ENCODE measurements at regions not wholly inside any gene's neighbourhood (a gene's known extent, or its start where the extent isn't known, plus 50 kb on each side); places are given as distances from the start of the nearest gene placed in this dataset.
A peak's percentile ranks its signal among the peaks of the same experiment; 100 is the strongest.

GRCh38 chr20:61135968-61136367 is 116.1 kb upstream of the CDH4 start:
- no peak for DNase-seq
- H3K36me3 ChIP-seq (ENCODE audit: control insufficient read depth, insufficient read depth, low read length), result no peaks in the 10 kb centered on the region
- H3K27me3 ChIP-seq (ENCODE audit: control insufficient read depth, insufficient read depth, low read length, poor library complexity, severe bottlenecking), result peaks cover 27% of the 10 kb centered on the region
- Mint-ChIP-seq H3K27me3 (ENCODE audit: insufficient read depth) (peaks cover 95% of the 10 kb centered on the region), H3K36me3 (ENCODE audit: low read depth) (no peaks in the 10 kb centered on the region), H3K27ac (no peak overlapping the region), H3K4me3 (no peak overlapping the region), H3K4me1 (peaks cover 12% of the 10 kb centered on the region), H3K9me3 (no peaks in the 10 kb centered on the region)
- H3K4me1 ChIP-seq (ENCODE audit: control insufficient read depth, insufficient read depth, low read length), result peaks cover 6% of the 10 kb centered on the region
- H3K27ac ChIP-seq (ENCODE audit: low read depth, low read length), result peak overlapping the region; percentile 45
- 44 to 51% methylated on average over 15 of the region's 15 CpGs for WGBS, 2 experiments (ENCODE audit: insufficient coverage in 1 of 2, insufficient read length in 1 of 2)
- no peak overlapping the region for H3K9ac ChIP-seq (ENCODE audit: extremely low read depth, low read length, poor library complexity, severe bottlenecking)
- no peak for TF ChIP-seq CTCF (conservative IDR thresholded peaks at IDR 0.05)
- H3K9me3 ChIP-seq (ENCODE audit: control insufficient read depth, low read length), result no peaks in the 10 kb centered on the region
- H3K4me3 ChIP-seq (ENCODE audit: low read length), result no peak overlapping the region

DNA sequence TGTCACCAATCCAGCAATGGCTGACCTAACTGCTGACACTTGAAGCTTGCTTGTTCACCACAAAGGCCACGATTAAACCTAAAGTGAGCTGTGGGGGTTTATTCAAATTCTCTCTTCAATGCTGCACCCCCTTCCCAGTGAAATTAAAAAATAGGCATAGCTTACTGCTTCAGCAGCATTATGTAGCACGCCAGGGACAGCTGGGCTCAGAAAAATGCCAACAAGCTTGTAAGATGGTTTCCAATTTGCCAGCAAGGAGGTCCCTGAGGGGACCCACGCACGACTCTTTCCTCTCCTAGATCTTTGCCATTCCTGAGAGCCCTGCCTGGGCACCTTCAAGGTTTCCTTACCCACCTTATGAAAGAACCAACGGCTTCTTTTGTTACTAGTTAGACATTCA is 113.5 kb upstream of the CDH4 start:
- Histone ChIP-seq H3K9me3 (ENCODE audit: control insufficient read depth, low read length) (no peaks in the 10 kb centered on the region), H3K36me3 (ENCODE audit: control insufficient read depth, insufficient read depth, low read length) (no peaks in the 10 kb centered on the region), H3K27ac (ENCODE audit: low read depth, low read length) (no peak overlapping the region), H3K9ac (ENCODE audit: extremely low read depth, low read length, poor library complexity, severe bottlenecking) (no peak overlapping the region), H3K4me3 (ENCODE audit: low read length) (no peak overlapping the region), H3K27me3 (ENCODE audit: control insufficient read depth, insufficient read depth, low read length, poor library complexity, severe bottlenecking) (peaks cover 27% of the 10 kb centered on the region), H3K4me1 (ENCODE audit: control insufficient read depth, insufficient read depth, low read length) (peaks cover 6% of the 10 kb centered on the region)
- peaks cover 12% of the 10 kb centered on the region for H3K4me1 Mint-ChIP-seq
- H3K36me3 Mint-ChIP-seq (ENCODE audit: low read depth), result no peaks in the 10 kb centered on the region
- TF ChIP-seq CTCF (conservative IDR thresholded peaks at IDR 0.05), result no peak
- 85 to 87% methylated on average over 4 to 5 of the region's 5 CpGs for WGBS, 2 experiments (ENCODE audit: insufficient coverage in 1 of 2, insufficient read length in 1 of 2)
- H3K9me3 Mint-ChIP-seq, result no peaks in the 10 kb centered on the region
- DNase-seq, result no peak
- H3K4me3 Mint-ChIP-seq, result no peak overlapping the region
- no peak overlapping the region for H3K27ac Mint-ChIP-seq
- H3K27me3 Mint-ChIP-seq (ENCODE audit: insufficient read depth), result peaks cover 87% of the 10 kb centered on the region

- H3K36me3 ChIP-seq (ENCODE audit: control insufficient read depth, insufficient read depth, low read length), result no peaks in the 10 kb centered on the region
- Mint-ChIP-seq H3K27me3 (ENCODE audit: insufficient read depth) (peaks cover 87% of the 10 kb centered on the region), H3K9me3 (no peaks in the 10 kb centered on the region), H3K36me3 (ENCODE audit: low read depth) (no peaks in the 10 kb centered on the region), H3K4me3 (no peak overlapping the region), H3K4me1 (peaks cover 12% of the 10 kb centered on the region), H3K27ac (no peak overlapping the region)
- no peak for TF ChIP-seq CTCF (conservative IDR thresholded peaks at IDR 0.05)
- no peak overlapping the region for H3K9ac ChIP-seq (ENCODE audit: extremely low read depth, low read length, poor library complexity, severe bottlenecking)
- DNase-seq, result no peak
- WGBS, 2 experiments (ENCODE audit: insufficient coverage in 1 of 2, insufficient read length in 1 of 2), result 90 to 93% methylated on average over 3 to 4 of the region's 4 CpGs
- peaks cover 6% of the 10 kb centered on the region for H3K4me1 ChIP-seq (ENCODE audit: control insufficient read depth, insufficient read depth, low read length)
- no peaks in the 10 kb centered on the region for H3K9me3 ChIP-seq (ENCODE audit: control insufficient read depth, low read length)
- peaks cover 27% of the 10 kb centered on the region for H3K27me3 ChIP-seq (ENCODE audit: control insufficient read depth, insufficient read depth, low read length, poor library complexity, severe bottlenecking)
- H3K4me3 ChIP-seq (ENCODE audit: low read length), result no peak overlapping the region
- H3K27ac ChIP-seq (ENCODE audit: low read depth, low read length), result no peak overlapping the region
These were observed 113.0 kb upstream of the CDH4 start for GRCh38 chr20:61139031-61139430.

All from endodermal cell (in vitro differentiated cells).